ENCODE measurements at regions not wholly inside any gene's neighbourhood (a gene's known extent, or its start where the extent isn't known, plus 50 kb on each side); places are given as distances from the start of the nearest gene placed in this dataset.

DNA sequence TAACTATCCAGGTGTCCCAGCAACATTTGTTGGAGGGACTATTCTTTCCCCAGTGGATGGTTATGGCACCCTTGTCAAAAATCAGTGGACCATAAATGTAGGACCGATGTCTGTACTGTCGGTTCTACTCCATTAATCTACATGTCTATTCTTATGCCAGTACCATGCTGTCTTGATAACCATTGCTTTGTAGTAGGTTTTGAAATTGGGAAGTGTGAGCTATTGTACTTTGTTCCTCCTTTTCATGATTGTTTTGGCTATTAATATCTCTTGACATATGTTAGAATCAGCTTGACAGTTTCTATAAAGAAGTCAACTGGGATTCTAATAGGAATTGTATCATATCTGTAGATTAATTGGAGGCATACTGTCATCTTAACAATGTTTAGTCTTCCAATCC is 112.7 kb downstream of the HNRNPD start:
- TF ChIP-seq, protein P1, sequence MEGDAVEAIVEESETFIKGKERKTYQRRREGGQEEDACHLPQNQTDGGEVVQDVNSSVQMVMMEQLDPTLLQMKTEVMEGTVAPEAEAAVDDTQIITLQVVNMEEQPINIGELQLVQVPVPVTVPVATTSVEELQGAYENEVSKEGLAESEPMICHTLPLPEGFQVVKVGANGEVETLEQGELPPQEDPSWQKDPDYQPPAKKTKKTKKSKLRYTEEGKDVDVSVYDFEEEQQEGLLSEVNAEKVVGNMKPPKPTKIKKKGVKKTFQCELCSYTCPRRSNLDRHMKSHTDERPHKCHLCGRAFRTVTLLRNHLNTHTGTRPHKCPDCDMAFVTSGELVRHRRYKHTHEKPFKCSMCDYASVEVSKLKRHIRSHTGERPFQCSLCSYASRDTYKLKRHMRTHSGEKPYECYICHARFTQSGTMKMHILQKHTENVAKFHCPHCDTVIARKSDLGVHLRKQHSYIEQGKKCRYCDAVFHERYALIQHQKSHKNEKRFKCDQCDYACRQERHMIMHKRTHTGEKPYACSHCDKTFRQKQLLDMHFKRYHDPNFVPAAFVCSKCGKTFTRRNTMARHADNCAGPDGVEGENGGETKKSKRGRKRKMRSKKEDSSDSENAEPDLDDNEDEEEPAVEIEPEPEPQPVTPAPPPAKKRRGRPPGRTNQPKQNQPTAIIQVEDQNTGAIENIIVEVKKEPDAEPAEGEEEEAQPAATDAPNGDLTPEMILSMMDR (IDR thresholded peaks at IDR 0.05; ENCODE audit: low read depth, low read length, poor library complexity, severe bottlenecking), result no peak
- TF ChIP-seq EZH2phosphoT487 (IDR thresholded peaks at IDR 0.05; ENCODE audit: borderline replicate concordance, low read length), result no peak
- peak overlapping the region; percentile 32; the same call in 1 of the 2 replicates for H3K4me3 ChIP-seq (ENCODE audit: low read length)
- H4K20me1 ChIP-seq (ENCODE audit: control insufficient read depth, insufficient read depth, low read depth, low read length), result no peaks in the 10 kb centered on the region
- peak overlapping the region; percentile 26 for H3K4me2 ChIP-seq (ENCODE audit: low read length)
- peaks cover 9% of the 10 kb centered on the region; the same call in 1 of the 2 replicates for H3F3A ChIP-seq (ENCODE audit: control insufficient read depth, insufficient read depth)
- no peaks in the 10 kb centered on the region for H3K79me2 ChIP-seq (ENCODE audit: control insufficient read depth, low read length)
- H3K9me2 ChIP-seq (replicated peaks; ENCODE audit: control insufficient read depth, low read length), result no peaks in the 10 kb centered on the region
- peaks cover 5% of the 10 kb centered on the region; the same call in 1 of the 2 replicates for H3K9me3 ChIP-seq (ENCODE audit: control insufficient read depth, insufficient read depth, low read length)
- peak overlapping the region; percentile 32 for H3K27ac ChIP-seq (ENCODE audit: low read depth, low read length)
- H3K27me3 ChIP-seq (ENCODE audit: control insufficient read depth, low read length), result no peaks in the 10 kb centered on the region
- no peaks in the 10 kb centered on the region for H3K36me3 ChIP-seq (ENCODE audit: control insufficient read depth, low read length)
- H3K4me1 ChIP-seq (ENCODE audit: control insufficient read depth, low read length), result peaks cover 29% of the 10 kb centered on the region

DNA sequence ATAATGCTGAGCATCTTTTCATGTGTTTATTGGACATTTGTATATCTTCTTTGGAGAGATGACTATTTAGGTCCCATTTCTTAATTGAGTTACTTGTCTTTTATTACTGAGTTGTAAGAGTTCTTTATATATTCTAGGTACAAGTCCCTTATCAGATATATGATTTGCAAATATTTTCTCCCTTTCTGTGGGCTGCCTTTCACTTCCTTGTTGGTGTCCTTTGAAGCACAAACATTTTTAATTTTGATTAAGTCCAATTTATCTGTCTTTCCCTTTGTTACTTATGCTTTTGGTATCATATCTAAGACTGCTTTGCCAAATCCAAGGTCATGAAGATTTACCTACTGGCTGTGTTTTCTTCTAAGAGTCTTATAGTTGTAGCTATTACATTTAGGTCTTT is 113.2 kb downstream of the HNRNPD start:
- no peaks in the 10 kb centered on the region for H3K36me3 ChIP-seq (ENCODE audit: control insufficient read depth, low read length)
- TF ChIP-seq EZH2phosphoT487 (IDR thresholded peaks at IDR 0.05; ENCODE audit: borderline replicate concordance, low read length), result no peak
- TF ChIP-seq, protein P1 (IDR thresholded peaks at IDR 0.05; ENCODE audit: low read depth, low read length, poor library complexity, severe bottlenecking), result no peak
- H3K4me2 ChIP-seq (ENCODE audit: low read length), result peak overlapping the region; percentile 26

DNA sequence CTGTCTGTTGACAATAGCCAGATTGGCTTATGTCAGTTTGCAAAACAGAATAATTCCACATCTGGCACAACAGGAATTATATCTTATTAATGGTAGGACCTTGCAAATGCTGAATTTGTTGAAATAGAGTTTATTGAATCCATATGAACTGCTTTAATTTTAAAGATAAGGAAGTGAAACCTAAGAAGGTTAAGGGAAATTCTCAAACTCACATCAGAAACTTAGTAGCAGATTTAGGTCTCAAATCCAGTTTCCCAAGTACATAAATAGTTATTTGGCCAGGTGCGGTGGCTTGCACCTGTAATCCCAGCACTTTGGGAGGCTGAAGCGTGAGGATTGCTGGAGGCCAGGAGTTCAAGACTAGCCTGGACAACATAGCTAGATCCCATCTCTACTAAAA is 117.1 kb downstream of the HNRNPD start:
- Histone ChIP-seq H3K9me2 (replicated peaks; ENCODE audit: control insufficient read depth, low read length) (no peaks in the 10 kb centered on the region), H3K79me2 (ENCODE audit: control insufficient read depth, low read length) (no peaks in the 10 kb centered on the region), H3K4me3 (ENCODE audit: low read length) (no peak overlapping the region), H3K4me1 (ENCODE audit: control insufficient read depth, low read length) (peaks cover 29% of the 10 kb centered on the region), H4K20me1 (ENCODE audit: control insufficient read depth, insufficient read depth, low read depth, low read length) (no peaks in the 10 kb centered on the region), H3K36me3 (ENCODE audit: control insufficient read depth, low read length) (no peaks in the 10 kb centered on the region), H3K4me2 (ENCODE audit: low read length) (no peak overlapping the region), H3F3A (ENCODE audit: control insufficient read depth, insufficient read depth) (peaks cover 9% of the 10 kb centered on the region; the same call in 1 of the 2 replicates), H3K27me3 (ENCODE audit: control insufficient read depth, low read length) (no peaks in the 10 kb centered on the region; the same call in 1 of the 2 replicates), H3K27ac (ENCODE audit: low read depth, low read length) (no peak overlapping the region), H3K9me3 (ENCODE audit: control insufficient read depth, insufficient read depth, low read length) (peaks cover 2% of the 10 kb centered on the region; the same call in 1 of the 2 replicates)
- no peak for TF ChIP-seq EZH2phosphoT487 (IDR thresholded peaks at IDR 0.05; ENCODE audit: borderline replicate concordance, low read length)
- TF ChIP-seq, protein P1 (IDR thresholded peaks at IDR 0.05; ENCODE audit: low read depth, low read length, poor library complexity, severe bottlenecking), result no peak

More for the DNA sequence above, 113.2 kb downstream of the HNRNPD start:
- Histone ChIP-seq H4K20me1 (ENCODE audit: control insufficient read depth, insufficient read depth, low read depth, low read length) (no peaks in the 10 kb centered on the region), H3K4me1 (ENCODE audit: control insufficient read depth, low read length) (peaks cover 29% of the 10 kb centered on the region), H3K27me3 (ENCODE audit: control insufficient read depth, low read length) (no peaks in the 10 kb centered on the region), H3K27ac (ENCODE audit: low read depth, low read length) (peak overlapping the region; percentile 32), H3F3A (ENCODE audit: control insufficient read depth, insufficient read depth) (peaks cover 9% of the 10 kb centered on the region; the same call in 1 of the 2 replicates), H3K9me2 (replicated peaks; ENCODE audit: control insufficient read depth, low read length) (no peaks in the 10 kb centered on the region), H3K4me3 (ENCODE audit: low read length) (peak overlapping the region; percentile 32; the same call in 1 of the 2 replicates), H3K79me2 (ENCODE audit: control insufficient read depth, low read length) (no peaks in the 10 kb centered on the region), H3K9me3 (ENCODE audit: control insufficient read depth, insufficient read depth, low read length) (peaks cover 5% of the 10 kb centered on the region; the same call in 1 of the 2 replicates)

Measured in DOHH2 (cell line).